OCI-LY3 (cell line): ENCODE measurements at regions not wholly inside any gene's neighbourhood (a gene's known extent, or its start where the extent isn't known, plus 50 kb on each side); places are given as distances from the start of the nearest gene placed in this dataset.

Source experiments
- CTCF ChIP-seq: fragments of 200-600, 300-600 bp; sonication (generic); IDR thresholded peaks from 2 replicates; pipeline ENCODE4 v1.5.1; 2014; ENCODE audit warnings: antibody characterized with exemption, low read length, low read depth
- EZH2phosphoT487 ChIP-seq: fragments of 200-600 bp; shearing (Covaris generic); IDR thresholded peaks from 2 replicates; pipeline ENCODE4 v1.6.1; 2018; ENCODE audit warnings: antibody characterized with exemption, mixed run types, low read depth

GRCh38 chr10:78774614-78774998 is 294.2 kb upstream of the ZMIZ1 start:
- TF ChIP-seq CTCF = no peak
- no peak for TF ChIP-seq EZH2phosphoT487
